Tibial nerve (tissue), 4 donors: ENCODE measurements at regions not wholly inside any gene's neighbourhood (a gene's known extent, or its start where the extent isn't known, plus 50 kb on each side); places are given as distances from the start of the nearest gene placed in this dataset.

Source experiments
- DNase-seq, 2 donors: peaks; one replicate each; pipeline ENCODE4 v3.0.0-alpha.2; 2019; ENCODE audit warnings: low spot score in 2 of 2
- H3K27ac ChIP-seq, 4 donors: fragments of 200-600 bp; sonication (generic) in 3 of 4; one replicate each; pipeline ENCODE4 v1.5.1; 2017 to 2019; ENCODE audit warnings: mild to moderate bottlenecking in 1 of 4
- H3K27me3 ChIP-seq, 2 donors: fragments of 200-600 bp; sonication (generic) in 1 of 2; one replicate each; pipeline versions ENCODE4 v1.5.1 to v1.6.0; 2017 to 2019
- H3K36me3 ChIP-seq, 3 donors: fragments of 200-600 bp; sonication (generic); one replicate each; pipeline ENCODE4 v1.5.1; 2018 to 2019
- H3K4me1 ChIP-seq, 4 donors: fragments of 200-600 bp; sonication (generic) in 3 of 4; one replicate each; pipeline ENCODE4 v1.5.1; 2017 to 2019
- H3K4me3 ChIP-seq, 4 donors: fragments of 200-600 bp; sonication (generic) in 3 of 4; one replicate each; pipeline ENCODE4 v1.5.1; 2017 to 2019; ENCODE audit warnings: mild to moderate bottlenecking in 1 of 4, moderate library complexity in 1 of 4
- H3K9me3 ChIP-seq, 4 donors: fragments of 200-600 bp; sonication (generic) in 3 of 4; one replicate each; pipeline ENCODE4 v1.5.1; 2017 to 2019
- EP300 ChIP-seq, 2 donors: sonication (generic); formaldehyde crosslinking; IDR thresholded peaks; one replicate each; pipeline ENCODE4 v1.6.1; 2017; ENCODE audit warnings: antibody characterized with exemption in 2 of 2, mild to moderate bottlenecking in 1 of 2
- POLR2A ChIP-seq, 2 donors: fragments of 450-650 bp; IDR thresholded peaks; one replicate each; pipeline ENCODE4 v1.6.1; 2017; ENCODE audit warnings: antibody characterized with exemption in 2 of 2, mild to moderate bottlenecking in 2 of 2, moderate library complexity in 2 of 2
- WGBS, 2 donors: methylation state at CpG; one replicate each; pipeline ENCODE4 v1.1.5; 2018; 5-methylcytosine and 5-hydroxymethylcytosine counted together
- TF ChIP-seq, protein P1 (sequence below), 5 experiments: fragments of 200-600 bp in 3 of 5; fragments of 450-650 bp in 2 of 5; sonication (generic) in 3 of 5; IDR thresholded peaks; one replicate each; pipeline ENCODE4 v1.5.1; 2016 to 2019; ENCODE audit warnings: antibody characterized with exemption in 5 of 5, mild to moderate bottlenecking in 3 of 5, moderate library complexity in 2 of 5

DNA sequence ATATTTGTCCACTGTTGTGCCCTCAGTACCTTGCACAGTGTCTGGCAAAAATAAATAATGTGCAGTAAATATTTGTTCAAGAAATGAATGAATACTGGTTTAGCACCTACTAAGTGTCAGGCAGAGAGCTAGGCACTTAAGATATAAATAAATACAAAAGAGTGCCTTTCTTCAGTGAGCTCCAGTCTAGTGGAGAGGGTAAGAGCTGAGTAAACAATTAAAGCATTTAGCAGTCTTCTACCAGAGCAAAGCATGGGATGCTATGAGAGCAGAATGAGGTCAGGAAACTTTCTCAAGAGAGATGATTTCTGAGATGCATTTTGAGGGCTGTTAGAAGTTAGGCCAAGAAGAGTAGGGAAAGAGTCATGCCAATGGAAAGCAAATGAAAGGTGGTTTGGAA is 314.7 kb downstream of the DSC3 start:
- no peak overlapping the region for H3K4me3 ChIP-seq
- TF ChIP-seq POLR2A (IDR thresholded peaks at IDR 0.05) (no peak), EP300 (IDR thresholded peaks at IDR 0.05) (no peak)
- TF ChIP-seq, protein P1, sequence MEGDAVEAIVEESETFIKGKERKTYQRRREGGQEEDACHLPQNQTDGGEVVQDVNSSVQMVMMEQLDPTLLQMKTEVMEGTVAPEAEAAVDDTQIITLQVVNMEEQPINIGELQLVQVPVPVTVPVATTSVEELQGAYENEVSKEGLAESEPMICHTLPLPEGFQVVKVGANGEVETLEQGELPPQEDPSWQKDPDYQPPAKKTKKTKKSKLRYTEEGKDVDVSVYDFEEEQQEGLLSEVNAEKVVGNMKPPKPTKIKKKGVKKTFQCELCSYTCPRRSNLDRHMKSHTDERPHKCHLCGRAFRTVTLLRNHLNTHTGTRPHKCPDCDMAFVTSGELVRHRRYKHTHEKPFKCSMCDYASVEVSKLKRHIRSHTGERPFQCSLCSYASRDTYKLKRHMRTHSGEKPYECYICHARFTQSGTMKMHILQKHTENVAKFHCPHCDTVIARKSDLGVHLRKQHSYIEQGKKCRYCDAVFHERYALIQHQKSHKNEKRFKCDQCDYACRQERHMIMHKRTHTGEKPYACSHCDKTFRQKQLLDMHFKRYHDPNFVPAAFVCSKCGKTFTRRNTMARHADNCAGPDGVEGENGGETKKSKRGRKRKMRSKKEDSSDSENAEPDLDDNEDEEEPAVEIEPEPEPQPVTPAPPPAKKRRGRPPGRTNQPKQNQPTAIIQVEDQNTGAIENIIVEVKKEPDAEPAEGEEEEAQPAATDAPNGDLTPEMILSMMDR (IDR thresholded peaks at IDR 0.05), result no peak
- H3K9me3 ChIP-seq, result peaks cover 0 to 6% (median 0%) of the 10 kb centered on the region in 4 donors
- DNase-seq, result no peak
- H3K36me3 ChIP-seq, result no peaks in the 10 kb centered on the region
- H3K27me3 ChIP-seq, result no peaks in the 10 kb centered on the region
- no peaks in the 10 kb centered on the region for H3K4me1 ChIP-seq
- H3K27ac ChIP-seq, result no peak overlapping the region

DNA sequence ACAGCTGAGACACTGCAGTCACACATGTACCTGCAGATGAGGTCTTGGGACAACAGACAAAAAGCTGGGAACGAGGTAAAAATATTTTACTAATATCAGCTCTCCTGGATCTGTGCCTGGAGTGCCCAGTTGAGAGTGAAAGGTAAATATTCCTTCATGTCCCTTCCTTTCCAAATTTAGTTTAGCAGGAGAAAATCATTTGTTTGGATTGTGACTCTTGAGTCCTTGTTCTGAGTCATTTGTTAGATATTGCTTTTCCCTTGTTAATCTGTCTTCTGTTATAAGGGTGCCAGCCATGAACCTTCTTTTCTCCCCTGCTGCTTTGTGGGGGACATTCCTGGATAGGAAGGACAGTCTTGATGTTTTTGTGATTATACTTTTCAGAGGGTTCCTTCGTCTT is 329.2 kb downstream of the DSC3 start:
- Histone ChIP-seq H3K36me3 (no peaks in the 10 kb centered on the region), H3K27me3 (no peaks in the 10 kb centered on the region), H3K4me1 (no peaks in the 10 kb centered on the region), H3K4me3 (no peak overlapping the region), H3K9me3 (no peaks in the 10 kb centered on the region), H3K27ac (no peak overlapping the region)
- TF ChIP-seq, protein P1 (IDR thresholded peaks at IDR 0.05), result no peak
- TF ChIP-seq POLR2A (IDR thresholded peaks at IDR 0.05) (no peak), EP300 (IDR thresholded peaks at IDR 0.05) (no peak)
- 71 to 83% methylated on average over 2 of the region's 2 CpGs for WGBS, 2 donors
- no peak for DNase-seq

DNA sequence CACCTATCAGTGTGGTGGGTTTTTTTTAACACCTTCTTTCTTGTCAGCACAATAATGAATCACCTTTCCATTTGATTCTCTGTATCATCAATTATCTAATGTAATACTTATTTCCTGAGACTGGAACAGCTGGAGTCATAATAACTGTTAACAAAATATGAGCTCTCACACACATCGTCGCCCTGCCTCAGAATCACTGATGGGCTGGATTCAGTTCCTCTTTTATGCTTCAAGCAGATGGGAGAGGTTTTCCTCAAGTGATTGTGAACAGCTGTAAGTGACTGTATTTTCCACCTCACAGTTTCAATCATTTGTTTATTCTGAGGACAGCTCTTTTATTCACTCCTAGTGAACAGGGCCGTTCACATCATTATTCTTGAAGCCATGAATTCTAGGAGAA is 330.2 kb downstream of the DSC3 start:
- TF ChIP-seq EP300 (IDR thresholded peaks at IDR 0.05), result no peak
- TF ChIP-seq POLR2A (IDR thresholded peaks at IDR 0.05), result no peak
- TF ChIP-seq, protein P1 (IDR thresholded peaks at IDR 0.05), result no peak
- WGBS, 2 donors, result 52 to 67% methylated on average over 3 of the region's 3 CpGs
- Histone ChIP-seq H3K27ac (no peak overlapping the region), H3K4me1 (no peaks in the 10 kb centered on the region), H3K36me3 (no peaks in the 10 kb centered on the region), H3K4me3 (no peak overlapping the region), H3K9me3 (no peaks in the 10 kb centered on the region), H3K27me3 (no peaks in the 10 kb centered on the region)
- DNase-seq, result no peak

DNA sequence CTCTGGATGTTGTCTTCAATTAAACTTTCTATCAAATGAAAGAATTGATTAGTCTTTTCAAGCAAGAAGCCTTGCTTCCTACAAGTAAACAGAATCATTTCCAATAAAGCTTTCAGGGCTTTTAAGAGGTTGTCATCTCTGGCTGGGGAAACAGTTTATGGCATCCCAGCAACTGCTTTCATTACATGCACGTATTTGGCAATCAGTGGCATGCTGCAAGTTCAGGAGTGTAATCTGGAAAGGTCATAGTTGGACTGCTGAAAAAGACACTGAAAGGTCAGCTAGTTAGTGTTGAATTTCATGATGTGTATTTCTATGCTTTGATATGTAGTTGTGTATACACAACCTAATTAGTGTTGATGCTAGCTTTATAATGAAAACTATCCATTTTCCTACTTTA is 332.9 kb downstream of the DSC3 start:
- WGBS, 2 donors, result 19 to 32% methylated on average over 1 of the region's 1 CpG
- Histone ChIP-seq H3K9me3 (no peaks in the 10 kb centered on the region), H3K27me3 (no peaks in the 10 kb centered on the region), H3K4me3 (no peak overlapping the region), H3K36me3 (no peaks in the 10 kb centered on the region), H3K27ac (no peak overlapping the region), H3K4me1 (no peaks in the 10 kb centered on the region)
- TF ChIP-seq, protein P1 (IDR thresholded peaks at IDR 0.05), result no peak
- TF ChIP-seq EP300 (IDR thresholded peaks at IDR 0.05) (no peak), POLR2A (IDR thresholded peaks at IDR 0.05) (no peak)
- DNase-seq, result no peak

DNA sequence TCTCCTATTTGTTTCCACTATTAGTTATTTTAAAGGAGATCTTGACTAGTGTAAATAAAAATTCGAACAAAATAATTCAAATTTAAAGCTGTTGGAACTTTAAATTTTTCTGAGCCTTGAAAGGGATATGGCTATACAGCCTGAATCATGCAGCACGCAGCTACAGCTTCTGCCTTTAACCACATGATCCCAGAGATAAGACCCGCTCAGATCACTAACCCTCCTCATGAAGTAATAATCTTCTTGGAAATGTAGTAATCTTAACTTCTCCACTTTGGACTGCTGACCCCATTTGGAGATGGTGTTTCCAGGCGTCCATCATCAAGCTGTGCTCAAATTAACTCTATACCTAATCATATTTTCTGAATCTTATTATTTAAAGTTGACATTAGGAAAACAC is 336.6 kb downstream of the DSC3 start:
- H3K4me1 ChIP-seq, result no peaks in the 10 kb centered on the region
- no peak overlapping the region for H3K27ac ChIP-seq
- WGBS, 2 donors, result 75 to 84% methylated on average over 4 of the region's 4 CpGs
- no peak for DNase-seq
- no peaks in the 10 kb centered on the region for H3K36me3 ChIP-seq
- TF ChIP-seq POLR2A (IDR thresholded peaks at IDR 0.05), result no peak
- TF ChIP-seq, protein P1 (IDR thresholded peaks at IDR 0.05), result no peak
- TF ChIP-seq EP300 (IDR thresholded peaks at IDR 0.05), result no peak
- H3K4me3 ChIP-seq, result no peak overlapping the region
- H3K9me3 ChIP-seq, result no peaks in the 10 kb centered on the region
- no peaks in the 10 kb centered on the region for H3K27me3 ChIP-seq
